NCI-H1417 (cell line): ENCODE measurements at regions not wholly inside any gene's neighbourhood (a gene's known extent, or its start where the extent isn't known, plus 50 kb on each side); places are given as distances from the start of the nearest gene placed in this dataset.
"Not testable (repeated sequence)": the region's sequence is repeated elsewhere in the genome, so short reads cannot be mapped to it uniquely, and the experiment has no call there.

Experiments
- DNase-seq, 3 experiments: peaks; one replicate each; lab custom pipeline; 2025; lab: John Stamatoyannopoulos, UW

DNA sequence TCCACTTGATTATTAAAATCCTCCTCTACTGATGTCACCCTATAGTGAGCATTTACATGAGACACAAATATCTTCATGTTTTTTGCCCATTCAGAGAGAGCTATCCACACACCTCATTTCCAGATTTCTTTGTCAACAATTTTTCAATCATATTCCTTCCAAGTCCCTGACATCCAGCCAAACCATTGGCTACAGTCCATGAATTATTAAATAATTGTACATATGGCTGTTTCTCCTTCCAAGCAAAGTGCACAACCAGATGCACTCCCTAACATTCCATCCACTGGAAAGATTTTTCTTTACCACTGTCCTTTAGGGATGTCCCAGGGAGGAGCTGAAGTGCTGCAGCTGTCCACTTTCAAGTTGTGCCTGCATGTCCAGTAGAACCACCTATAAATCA lies 328.0 kb upstream of the MDFIC2 start:
- no peak for DNase-seq

DNA sequence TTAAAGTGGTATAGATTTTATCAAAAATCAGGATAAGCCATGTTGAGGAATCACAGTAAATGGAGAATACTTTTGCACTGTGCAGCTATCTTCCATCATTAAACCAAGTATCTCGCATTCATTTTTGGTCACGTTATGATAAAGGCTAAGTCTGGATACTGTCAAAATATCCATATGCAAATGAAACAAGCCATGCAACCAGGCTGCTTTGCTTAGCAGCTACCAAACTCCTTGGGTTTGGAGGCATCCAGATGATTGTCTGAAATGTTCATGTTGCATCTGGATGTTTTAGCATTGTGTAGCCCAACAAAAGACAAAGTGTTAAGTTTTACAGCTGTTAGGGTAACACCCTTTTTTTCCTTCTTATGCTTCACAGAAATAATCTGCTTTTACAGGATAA lies 322.9 kb upstream of the MDFIC2 start:
- DNase-seq: no peak

DNA sequence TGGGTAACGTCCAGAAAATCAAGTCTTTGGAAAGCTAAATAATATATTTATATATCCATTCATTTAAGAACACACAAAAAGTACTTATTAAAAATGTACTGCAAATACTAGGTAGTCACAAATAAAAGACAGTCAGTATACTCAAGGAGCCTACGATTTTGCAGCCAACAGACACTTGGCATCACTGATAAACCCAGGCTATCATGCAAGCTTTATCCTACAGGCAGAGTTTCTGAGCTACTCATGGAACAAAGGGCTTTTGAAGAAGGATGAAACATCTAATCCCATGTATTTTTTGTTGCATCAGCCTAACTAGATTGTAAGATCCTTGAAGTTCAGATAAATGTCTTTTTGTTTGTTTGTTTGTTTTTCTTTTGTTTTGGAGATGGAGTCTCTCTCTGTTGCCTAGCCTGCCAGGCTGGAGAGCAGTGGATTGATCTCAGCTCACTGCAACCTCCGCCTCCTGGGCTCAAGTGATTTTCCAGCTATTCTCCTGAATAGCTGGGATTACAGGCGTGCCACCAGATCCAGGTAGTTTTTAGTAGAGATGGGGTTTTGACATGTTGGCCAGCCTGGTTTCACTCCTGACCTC lies 319.4 kb upstream of the MDFIC2 start:
- DNase-seq: no peak

DNA sequence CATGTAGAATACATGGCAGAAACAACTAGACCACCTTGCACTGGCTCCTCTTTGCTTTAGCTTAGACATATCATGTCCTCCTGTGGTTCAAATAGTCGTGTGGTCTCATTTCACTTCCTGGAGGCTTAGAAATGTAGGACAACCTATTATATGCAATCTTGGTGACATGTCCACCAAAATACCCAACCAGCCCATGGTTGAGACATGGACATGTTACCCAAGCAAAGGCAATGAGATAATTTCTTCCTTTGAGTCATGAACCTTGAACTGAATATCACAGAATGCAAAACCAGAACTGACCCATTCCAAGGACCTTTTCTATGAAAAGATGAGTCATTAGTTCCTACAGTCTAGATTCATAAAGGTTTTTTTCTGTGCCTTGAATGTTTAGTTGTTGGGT lies 309.0 kb upstream of the MDFIC2 start:
- DNase-seq: no peak

GRCh38 chr3:70620956-70621355 lies 308.5 kb upstream of the MDFIC2 start:
- DNase-seq: peak in 1 of 3 experiments; percentile 70

DNA sequence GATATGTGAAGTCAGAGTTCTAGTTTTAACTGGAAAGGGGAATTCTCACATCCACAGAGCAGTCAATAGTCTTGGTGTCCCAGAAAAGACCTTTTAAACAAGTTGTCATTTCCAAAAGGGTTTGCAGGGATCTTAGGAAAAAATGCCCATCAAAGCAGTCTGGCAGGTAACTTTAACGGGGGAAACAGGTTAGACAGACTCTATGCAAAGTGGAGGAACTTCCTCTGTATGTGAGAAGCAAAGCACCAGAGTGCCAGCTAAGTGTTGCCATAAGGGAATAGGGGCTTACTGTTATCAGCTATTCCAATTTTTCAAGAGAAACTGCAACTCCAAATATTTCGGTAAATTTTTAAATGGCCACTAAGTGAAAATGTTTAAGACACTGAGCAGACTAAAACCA lies 307.9 kb upstream of the MDFIC2 start:
- peak in 2 of 3 experiments; percentile 16 to 68 for DNase-seq

- DNase-seq: no peak
Observed at GRCh38 chr3:70618151-70618550, 305.7 kb upstream of the MDFIC2 start.

DNA sequence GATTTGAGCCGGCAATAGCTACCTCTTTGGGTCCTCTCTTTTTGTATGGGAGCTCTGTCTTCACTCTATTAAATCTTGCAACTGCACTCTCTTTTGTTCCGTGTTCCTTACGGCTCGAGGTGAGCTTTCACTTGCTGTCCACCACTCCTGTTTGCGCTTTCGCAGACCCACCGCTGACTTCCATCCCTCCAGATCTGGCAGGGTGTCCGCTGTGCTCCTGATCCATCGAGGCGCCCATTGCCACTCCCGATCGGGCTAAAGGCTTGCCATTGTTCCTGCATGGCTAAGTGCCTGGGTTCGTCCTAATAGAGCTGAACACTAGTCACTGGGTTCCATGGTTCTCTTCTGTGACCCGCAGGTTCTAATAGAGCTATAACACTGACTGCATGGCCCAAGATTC lies 304.9 kb upstream of the MDFIC2 start:
- not testable (repeated sequence) for DNase-seq

DNA sequence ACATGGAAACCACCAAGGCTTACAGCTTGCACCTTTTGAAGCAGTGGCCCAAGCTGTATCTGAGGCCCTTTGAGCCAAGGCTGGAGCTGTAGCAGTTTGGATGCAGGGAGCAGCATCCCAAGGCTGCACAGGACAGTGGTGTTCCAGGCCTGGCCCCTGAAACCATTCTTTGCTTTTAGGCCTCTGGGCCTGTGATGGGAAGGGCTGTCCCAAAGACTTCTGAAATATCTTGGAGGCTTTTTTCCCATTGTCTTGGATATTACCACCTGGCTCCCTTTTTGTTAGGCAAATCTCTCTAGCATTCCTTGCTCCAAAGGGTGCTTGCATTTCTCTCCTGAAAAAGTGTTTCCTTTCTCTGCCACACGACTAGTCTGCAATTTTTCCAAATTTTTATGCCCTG lies 302.8 kb upstream of the MDFIC2 start:
- DNase-seq: no peak

GRCh38 chr3:70614111-70614510 lies 301.7 kb upstream of the MDFIC2 start:
- no peak for DNase-seq

DNA sequence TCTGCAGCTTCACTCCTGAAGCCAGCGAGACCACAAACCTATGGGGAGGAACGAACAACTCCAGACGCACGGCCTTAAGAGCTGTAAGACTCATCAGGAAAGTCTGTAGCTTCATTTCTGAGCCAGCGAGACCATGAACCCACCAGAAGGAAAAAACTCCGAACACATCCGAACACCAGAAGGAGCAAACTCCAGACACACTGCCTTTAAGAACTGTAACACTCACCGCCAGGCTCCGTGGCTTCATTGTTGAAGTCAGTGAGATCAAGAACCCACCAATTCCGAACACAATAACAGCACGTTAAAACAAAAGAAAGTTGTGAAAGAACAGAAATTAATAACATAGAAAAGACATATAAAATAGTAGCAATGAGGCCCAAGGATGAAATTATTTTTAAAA lies 300.5 kb upstream of the MDFIC2 start:
- DNase-seq: no peak

DNA sequence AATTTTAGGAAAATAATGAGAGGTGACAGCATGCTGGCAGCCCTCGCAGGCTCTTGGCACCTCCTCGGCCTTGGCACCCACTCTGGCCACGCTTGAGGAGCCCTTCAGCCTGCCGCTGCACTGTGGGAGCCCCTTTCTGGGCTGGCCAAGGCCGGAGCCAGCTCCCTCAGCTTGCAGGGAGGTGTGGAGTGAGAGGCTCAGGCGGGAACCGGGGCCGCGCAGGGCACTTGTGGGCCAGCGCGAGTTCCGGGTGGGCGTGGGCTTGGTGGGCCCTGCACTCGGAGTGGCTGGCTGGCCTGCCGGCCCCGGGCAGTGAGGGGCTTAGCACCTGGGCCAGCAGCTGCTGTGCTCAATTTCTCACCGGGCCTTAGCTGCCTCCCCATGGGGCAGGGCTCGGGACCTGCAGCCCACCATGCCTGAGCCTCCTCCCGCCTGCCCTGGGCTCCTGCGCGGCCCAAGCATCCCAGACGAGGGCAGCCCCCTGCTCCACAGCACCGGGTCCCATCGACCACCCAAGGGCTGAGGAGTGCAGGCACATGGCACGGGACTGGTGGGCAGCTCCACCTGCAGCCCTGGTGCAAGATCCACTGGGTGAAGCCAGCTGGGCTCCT lies 299.3 kb upstream of the MDFIC2 start:
- DNase-seq: not testable (repeated sequence)

DNA sequence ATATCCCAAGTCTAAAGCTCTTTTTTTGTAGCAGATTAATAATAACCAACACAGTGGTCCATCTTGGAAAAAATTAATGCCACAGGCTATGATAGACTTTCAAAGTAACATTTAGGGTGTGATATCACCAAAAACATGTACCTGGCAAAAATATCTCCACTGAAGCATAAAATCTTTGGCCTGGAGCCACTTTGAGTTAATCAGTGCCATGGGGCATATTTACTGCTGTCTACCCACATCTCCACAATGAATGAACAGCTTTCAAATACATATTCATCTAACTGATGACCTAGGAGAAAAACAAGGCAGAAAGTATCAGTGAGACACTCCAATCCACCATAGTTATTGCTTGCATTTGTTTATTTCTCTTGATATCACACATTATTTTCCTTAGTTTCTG lies 296.0 kb upstream of the MDFIC2 start:
- DNase-seq: peak in 2 of 3 experiments; percentile 10 to 47

DNA sequence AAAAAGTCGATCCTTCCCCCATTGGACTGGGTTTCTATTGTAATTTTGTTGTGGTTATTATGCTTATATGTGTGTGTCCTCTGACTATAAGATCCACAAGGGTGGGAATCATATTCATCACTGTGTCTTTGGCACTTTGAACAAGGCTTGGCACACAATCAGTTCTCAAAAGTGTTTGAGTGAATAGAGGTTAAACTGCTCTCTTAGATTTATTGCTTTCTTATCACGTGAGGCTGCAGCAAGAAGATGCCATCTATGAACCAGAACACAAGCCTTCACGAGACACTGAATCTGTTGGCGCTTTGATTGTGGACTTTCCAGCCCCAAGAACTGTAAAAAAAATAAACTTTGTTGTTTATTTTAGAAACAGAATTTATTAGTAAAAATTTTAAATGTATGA lies 295.0 kb upstream of the MDFIC2 start:
- DNase-seq: peak in 2 of 3 experiments; percentile 4 to 22

GRCh38 chr3:70606018-70606417 lies 293.6 kb upstream of the MDFIC2 start:
- peak in 2 of 3 experiments; percentile 14 to 67 for DNase-seq

- no peak for DNase-seq
Observed at GRCh38 chr3:70603103-70603502, 290.7 kb upstream of the MDFIC2 start.

GRCh38 chr3:70597312-70597711 lies 284.9 kb upstream of the MDFIC2 start:
- DNase-seq: no peak

GRCh38 chr3:70583682-70584081 lies 271.2 kb upstream of the MDFIC2 start:
- DNase-seq: peak in 2 of 3 experiments; percentile 3 to 14

DNA sequence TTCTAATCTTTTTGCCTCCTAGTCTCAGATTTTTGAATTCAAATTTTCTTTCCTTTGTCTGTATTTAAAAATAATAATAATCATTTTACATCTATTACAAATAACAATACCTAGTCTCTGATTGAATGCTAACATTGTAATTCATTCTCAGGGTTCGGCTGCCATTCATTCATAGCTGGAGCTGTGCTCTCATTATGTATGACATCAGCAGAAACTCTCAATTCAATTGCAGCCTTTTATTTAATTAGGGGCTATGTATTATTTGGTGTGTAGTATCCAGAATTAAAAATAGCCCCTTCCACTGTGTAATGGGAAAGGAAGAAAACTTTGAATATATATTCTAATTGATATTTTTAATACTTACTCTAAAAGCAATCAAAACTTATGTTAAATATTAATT lies 270.4 kb upstream of the MDFIC2 start:
- DNase-seq: peak in 1 of 3 experiments; percentile 48

- DNase-seq: no peak
Observed at GRCh38 chr3:70580021-70580420, 267.6 kb upstream of the MDFIC2 start.

- DNase-seq: no peak
Observed at GRCh38 chr3:70571696-70572095, 259.3 kb upstream of the MDFIC2 start.

DNA sequence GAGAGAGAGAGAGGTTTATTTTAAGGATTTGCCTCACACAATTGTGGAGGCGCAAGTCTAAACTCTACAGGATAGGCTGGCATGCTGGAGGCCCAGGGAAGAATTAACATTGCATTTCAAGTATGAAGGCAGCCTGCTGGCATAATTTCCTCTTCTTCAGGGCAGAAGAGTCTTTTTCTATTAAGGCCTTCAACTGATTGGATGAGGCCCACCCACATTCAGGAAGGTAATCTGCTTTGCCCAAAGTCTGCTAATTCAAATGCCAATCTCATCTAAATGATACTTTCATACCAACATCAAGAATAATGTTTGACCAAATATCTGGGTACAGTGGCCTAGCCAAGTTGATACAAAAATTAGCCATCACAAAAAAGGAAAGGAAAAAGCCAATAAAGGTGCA lies 258.1 kb upstream of the MDFIC2 start:
- no peak for DNase-seq

DNA sequence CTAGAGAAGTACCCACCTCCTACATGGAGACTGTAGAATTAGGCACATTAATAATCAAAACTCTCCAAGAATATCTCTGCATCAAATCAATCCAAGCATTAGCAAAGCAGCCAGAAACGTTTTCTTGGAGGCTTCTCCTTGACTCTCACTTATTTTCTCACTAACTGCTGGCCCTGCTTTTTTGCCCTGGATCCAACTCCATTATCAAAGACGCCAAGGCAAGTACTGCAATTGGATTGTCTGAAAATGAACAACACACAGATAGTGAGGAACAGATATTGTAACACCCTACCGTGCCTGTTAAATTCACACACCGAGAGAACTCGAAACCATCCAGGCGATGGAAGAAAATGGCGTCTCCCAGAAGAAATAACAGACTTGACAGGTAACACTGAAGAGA lies 256.2 kb upstream of the MDFIC2 start:
- DNase-seq: no peak

GRCh38 chr3:70565861-70566260 lies 253.4 kb upstream of the MDFIC2 start:
- DNase-seq: no peak
